Kidney (tissue), 13 donors: ENCODE measurements at regions not wholly inside any gene's neighbourhood (a gene's known extent, or its start where the extent isn't known, plus 50 kb on each side); places are given as distances from the start of the nearest gene placed in this dataset.
A peak's percentile ranks its signal among the peaks of the same experiment; 100 is the strongest.

Experiments
- DNase-seq, 5 donors: peaks; one replicate each; pipeline ENCODE4 v3.0.0-alpha.2; 2013 to 2020
- FAIRE-seq: peaks from 2 replicates; lab custom pipeline; 2012; peaks lifted over from hg19 to GRCh38; lab: Jason Lieb, UNC
- H3K27ac ChIP-seq, 2 donors: one replicate each; pipeline ENCODE4 v1.7.0; 2013; ENCODE audit warnings: low read depth in 2 of 2, low read length in 2 of 2, inconsistent platforms in 1 of 2
- H3K27me3 ChIP-seq: one replicate; pipeline ENCODE4 v1.7.1; 2013; ENCODE audit warnings: low read length, inconsistent platforms; ENCODE audit not compliant: control insufficient read depth, insufficient read depth
- H3K36me3 ChIP-seq, 3 donors: one replicate each; pipeline versions ENCODE4 v1.7.0 to v1.7.1; 2013; ENCODE audit warnings: low read length in 3 of 3, control low read depth in 1 of 3, inconsistent platforms in 1 of 3; ENCODE audit not compliant: insufficient read depth in 3 of 3, control insufficient read depth in 2 of 3
- H3K4me1 ChIP-seq, 3 donors: one replicate each; pipeline versions ENCODE4 v1.7.0 to v1.7.1; 2013; ENCODE audit warnings: low read length in 3 of 3, inconsistent platforms in 1 of 3, low read depth in 1 of 3; ENCODE audit not compliant: control insufficient read depth in 2 of 3, insufficient read depth in 2 of 3
- H3K4me3 ChIP-seq, 3 donors: one replicate each; pipeline versions ENCODE4 v1.7.0 to v1.8.1; 2013; ENCODE audit warnings: low read length in 3 of 3, control low read depth in 1 of 3, inconsistent platforms in 1 of 3
- H3K9ac ChIP-seq, 3 donors: one replicate each; pipeline versions ENCODE4 v1.7.0 to v1.7.1; 2013; ENCODE audit warnings: low read length in 3 of 3, control low read depth in 1 of 3, inconsistent platforms in 1 of 3
- H3K9me3 ChIP-seq, 3 donors: one replicate each; pipeline versions ENCODE4 v1.7.0 to v1.7.1; 2013; ENCODE audit warnings: low read length in 3 of 3, control low read depth in 1 of 3, inconsistent platforms in 1 of 3; ENCODE audit not compliant: control insufficient read depth in 2 of 3, insufficient read depth in 1 of 3
- CTCF ChIP-seq: IDR thresholded peaks from 3 replicates; pipeline ENCODE4 v1.5.1; 2012; ENCODE audit warnings: mild to moderate bottlenecking, moderate library complexity, borderline replicate concordance; ENCODE audit not compliant: insufficient read depth; ENCODE audit errors: extremely low read depth
- intact Hi-C: fragments of 100-400 bp; cut with DNase I; formaldehyde crosslinking; loops from one replicate; pipeline ENCODE4 v1.11.1; 2022
- donor health status: control.
- donor health status: control.
- donor health status: control.
- donor health status: control.
- donor health status: control.
- donor health status: DM: yes; HTN: yes; CAD: no.
- donor health status: Normal renal cell carcinoma (clear cell type).

- no peaks in the 10 kb centered on the region for H3K27me3 ChIP-seq
- H3K9me3 ChIP-seq = no peaks in the 10 kb centered on the region
- FAIRE-seq = no peak
- no peak overlapping the region for H3K27ac ChIP-seq
- peak overlapping the region in 1 of 3 donors; percentile 22 for H3K4me3 ChIP-seq
- DNase-seq = peak in 4 of 5 donors; percentile 68 to 80 (median 76)
- intact Hi-C loops = no loop called here
- H3K4me1 ChIP-seq = peaks cover 0 to 2% (median 0%) of the 10 kb centered on the region in 3 donors
- no peaks in the 10 kb centered on the region for H3K36me3 ChIP-seq
- TF ChIP-seq CTCF = no peak
- no peak overlapping the region for H3K9ac ChIP-seq
Measured at GRCh38 chr2:16014041-16014787, 73.9 kb downstream of the MYCN start.

GRCh38 chr2:16013359-16013911, 73.1 kb downstream of the MYCN start:
- H3K4me3 ChIP-seq = peak overlapping the region in 1 of 3 donors; percentile 22
- H3K4me1 ChIP-seq = peaks cover 0 to 2% (median 0%) of the 10 kb centered on the region in 3 donors
- H3K9me3 ChIP-seq = no peaks in the 10 kb centered on the region
- peak in 3 of 5 donors; percentile 43 to 68 (median 64) for DNase-seq
- FAIRE-seq = no peak
- TF ChIP-seq CTCF = no peak
- intact Hi-C loops = no loop called here
- no peaks in the 10 kb centered on the region for H3K36me3 ChIP-seq
- no peaks in the 10 kb centered on the region for H3K27me3 ChIP-seq
- no peak overlapping the region for H3K27ac ChIP-seq
- no peak overlapping the region for H3K9ac ChIP-seq

GRCh38 chr2:16012626-16013358, 72.4 kb downstream of the MYCN start:
- intact Hi-C loops = no loop called here
- Histone ChIP-seq H3K27me3 (no peaks in the 10 kb centered on the region), H3K27ac (no peak overlapping the region), H3K4me1 (peaks cover 0 to 2% (median 0%) of the 10 kb centered on the region in 3 donors), H3K4me3 (no peak overlapping the region), H3K9ac (no peak overlapping the region), H3K9me3 (no peaks in the 10 kb centered on the region), H3K36me3 (no peaks in the 10 kb centered on the region)
- DNase-seq = peak in 4 of 5 donors; percentile 77 to 86 (median 82)
- no peak for FAIRE-seq
- TF ChIP-seq CTCF = no peak
